ENCODE measurements at regions not wholly inside any gene's neighbourhood (a gene's known extent, or its start where the extent isn't known, plus 50 kb on each side); places are given as distances from the start of the nearest gene placed in this dataset.

DNA sequence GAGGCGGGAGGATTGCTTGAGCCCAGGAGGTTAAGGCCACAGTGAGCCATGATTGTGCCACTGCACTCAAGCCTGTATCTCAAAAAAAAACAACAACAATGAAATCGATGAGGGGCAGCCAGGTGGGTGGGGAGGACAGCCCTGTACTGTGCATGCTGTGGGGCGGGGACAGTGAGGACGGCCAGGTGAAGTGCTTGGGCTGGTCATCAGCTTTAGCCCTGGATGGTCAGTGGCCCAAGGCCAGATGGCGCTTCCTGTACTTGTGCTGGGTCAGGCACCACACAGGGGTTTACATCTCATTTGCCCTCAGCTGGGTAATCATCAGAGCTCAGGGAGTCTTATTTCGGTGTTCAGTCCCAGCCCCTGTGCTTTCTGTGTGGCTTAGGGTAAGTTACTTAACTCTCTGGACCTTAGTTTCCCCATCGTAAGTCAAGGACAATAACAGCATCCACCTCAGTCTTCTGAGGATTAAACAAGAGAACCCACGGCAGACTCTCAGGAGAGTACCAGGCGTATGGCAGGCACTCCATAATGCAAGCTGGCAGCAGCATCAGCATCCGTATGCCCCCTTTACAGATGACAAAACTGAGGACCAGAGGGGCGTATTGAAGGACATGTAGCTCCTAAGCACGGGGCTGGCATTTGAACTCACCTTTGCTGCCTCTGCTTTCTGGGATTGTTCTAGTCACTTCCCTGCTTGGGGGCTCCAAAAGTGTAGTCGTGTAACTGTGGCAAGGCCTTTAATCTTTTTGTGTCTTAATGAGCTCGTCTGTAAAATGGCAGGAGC lies 71.9 kb downstream of the SLC25A47 start:
- Histone ChIP-seq H3K36me3 (no peaks in the 10 kb centered on the region), H3K4me3 (no peak overlapping the region), H3K9me3 (no peaks in the 10 kb centered on the region), H3K27me3 (no peaks in the 10 kb centered on the region)
- no peak for DNase-seq

DNA sequence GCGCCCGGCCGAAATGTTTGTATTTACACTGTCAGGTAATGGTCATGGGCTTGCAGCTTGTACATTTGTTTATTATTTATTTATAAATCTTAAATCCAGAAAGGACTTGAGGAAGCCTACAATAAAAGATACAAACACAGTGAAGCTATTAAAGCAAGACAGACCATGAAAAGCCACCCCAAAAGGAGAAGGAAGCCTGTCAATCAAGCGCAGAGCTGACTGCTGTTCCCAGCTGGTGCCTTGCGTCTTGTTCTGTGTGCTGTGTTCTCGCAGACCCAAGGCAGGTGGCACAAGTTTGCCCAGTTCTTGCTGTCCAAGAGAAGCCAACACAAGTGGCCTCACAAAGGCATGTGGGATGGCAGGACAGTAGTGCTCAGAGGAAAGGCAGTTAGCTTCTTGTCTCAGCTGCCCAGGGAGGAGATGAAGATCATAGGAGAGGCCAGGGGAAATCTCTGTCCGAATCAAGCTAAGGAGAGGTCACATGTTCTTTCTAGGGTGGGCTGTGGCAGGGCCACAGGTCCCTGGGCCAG lies 73.2 kb downstream of the SLC25A47 start:
- H3K9me3 ChIP-seq: no peaks in the 10 kb centered on the region
- H3K36me3 ChIP-seq: no peaks in the 10 kb centered on the region
- DNase-seq: no peak
- no peaks in the 10 kb centered on the region for H3K27me3 ChIP-seq
- no peak overlapping the region for H3K4me3 ChIP-seq

DNA sequence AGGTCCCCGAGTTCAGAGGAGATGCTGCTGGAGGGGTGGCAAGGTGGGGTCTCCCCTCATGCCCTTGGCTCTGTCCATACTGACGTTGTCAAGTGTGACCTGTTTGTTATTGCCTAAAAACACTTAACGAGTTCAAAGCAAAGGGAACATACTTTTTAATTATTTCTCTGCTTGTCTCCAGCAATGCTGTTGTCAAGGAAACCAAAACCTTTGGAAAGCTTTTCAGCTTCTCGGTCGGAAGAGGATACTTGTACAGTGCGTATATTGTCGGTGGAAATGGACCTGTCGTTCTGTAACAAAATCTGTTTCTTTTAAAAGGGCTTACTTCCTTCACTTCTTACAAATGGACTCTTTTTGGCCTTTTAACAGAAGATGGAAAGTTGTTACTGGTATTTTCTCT lies 73.9 kb downstream of the SLC25A47 start:
- no peak for DNase-seq
- no peak overlapping the region for H3K4me3 ChIP-seq
- H3K27me3 ChIP-seq: no peaks in the 10 kb centered on the region
- no peaks in the 10 kb centered on the region for H3K9me3 ChIP-seq
- H3K36me3 ChIP-seq: no peaks in the 10 kb centered on the region

DNA sequence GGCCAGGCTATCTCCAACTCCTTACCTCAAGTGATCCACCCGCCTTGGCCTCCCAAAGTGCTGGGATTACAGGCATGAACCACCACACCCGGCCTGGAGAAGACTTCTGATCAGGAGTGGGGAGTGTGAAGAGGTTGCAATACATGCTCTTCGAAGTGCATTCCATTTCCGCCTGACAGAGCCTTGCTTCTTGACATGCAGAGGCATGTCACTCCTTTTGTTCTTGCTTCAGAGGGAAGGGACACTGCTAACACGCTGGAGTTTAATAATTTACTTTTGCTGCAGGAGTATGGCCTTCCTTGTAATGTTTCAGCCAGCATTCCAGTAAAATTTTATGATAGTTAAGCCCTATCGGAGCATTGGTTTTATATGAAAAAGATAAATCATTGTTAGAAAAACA lies 74.9 kb downstream of the SLC25A47 start:
- Histone ChIP-seq H3K9me3 (no peaks in the 10 kb centered on the region), H3K4me3 (no peak overlapping the region), H3K27me3 (no peaks in the 10 kb centered on the region), H3K36me3 (no peaks in the 10 kb centered on the region)
- no peak for DNase-seq

DNA sequence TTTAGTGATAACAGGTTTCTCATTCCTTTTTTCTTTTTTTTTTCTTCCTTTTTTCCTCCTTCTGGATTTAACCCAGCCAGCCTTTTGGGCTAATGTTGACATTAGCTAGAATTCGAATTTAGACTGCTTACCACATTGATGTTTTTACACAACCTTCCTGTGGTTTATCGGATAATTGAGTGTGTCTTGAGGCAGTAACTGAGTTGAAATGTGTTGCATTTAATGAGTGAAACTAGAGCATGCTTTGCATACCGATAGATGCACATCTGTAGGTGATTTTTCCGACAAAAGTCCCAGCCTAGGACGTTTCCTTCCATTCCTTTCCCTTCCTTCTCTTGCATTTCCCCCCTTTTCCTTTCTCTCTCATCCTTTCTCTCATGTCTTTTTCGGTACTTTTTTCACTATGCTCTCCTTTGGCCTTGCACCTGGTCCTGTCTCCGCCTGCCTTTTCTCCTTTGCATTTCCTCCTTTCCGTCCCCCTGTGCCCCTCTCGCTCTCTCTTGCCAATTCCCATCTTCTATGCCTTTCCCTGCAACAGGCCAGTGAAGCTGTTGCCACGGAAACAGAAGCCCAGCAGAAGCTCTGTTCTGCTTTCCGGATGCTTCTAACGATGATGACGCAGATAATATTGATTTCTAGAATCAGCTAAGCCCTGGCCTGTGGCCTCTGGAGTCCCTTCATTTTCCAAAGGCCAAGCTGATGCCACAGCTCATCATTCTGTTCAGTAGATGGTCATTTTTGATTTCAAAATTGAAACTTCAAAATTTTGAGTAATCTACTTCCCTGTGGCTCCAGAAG lies 76.1 kb downstream of the SLC25A47 start:
- Histone ChIP-seq H3K36me3 (no peaks in the 10 kb centered on the region), H3K4me3 (no peak overlapping the region), H3K9me3 (no peaks in the 10 kb centered on the region), H3K27me3 (no peaks in the 10 kb centered on the region)
- DNase-seq: no peak

DNA sequence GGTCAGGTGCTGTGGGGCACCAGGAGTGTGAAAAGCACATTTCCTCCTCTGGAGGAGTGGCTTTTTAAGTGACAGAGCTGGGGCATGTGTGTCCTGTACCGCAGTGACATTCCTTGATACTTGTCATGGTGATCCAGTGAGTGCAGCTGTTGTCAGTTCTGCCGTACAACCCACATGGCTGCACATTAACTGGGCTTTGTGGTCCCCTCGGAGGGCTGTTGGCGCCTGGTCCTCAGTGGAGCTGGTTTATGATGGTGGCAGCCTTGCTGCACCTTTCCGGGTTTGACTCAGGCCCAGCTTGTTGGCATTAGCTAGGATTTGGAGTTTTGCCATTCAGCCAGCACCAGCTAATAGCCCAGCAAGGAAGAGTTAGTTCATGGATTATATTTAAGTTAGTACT lies 77.0 kb downstream of the SLC25A47 start:
- H3K4me3 ChIP-seq: no peak overlapping the region
- H3K9me3 ChIP-seq: no peaks in the 10 kb centered on the region
- H3K36me3 ChIP-seq: no peaks in the 10 kb centered on the region
- DNase-seq: no peak
- H3K27me3 ChIP-seq: no peaks in the 10 kb centered on the region

DNA sequence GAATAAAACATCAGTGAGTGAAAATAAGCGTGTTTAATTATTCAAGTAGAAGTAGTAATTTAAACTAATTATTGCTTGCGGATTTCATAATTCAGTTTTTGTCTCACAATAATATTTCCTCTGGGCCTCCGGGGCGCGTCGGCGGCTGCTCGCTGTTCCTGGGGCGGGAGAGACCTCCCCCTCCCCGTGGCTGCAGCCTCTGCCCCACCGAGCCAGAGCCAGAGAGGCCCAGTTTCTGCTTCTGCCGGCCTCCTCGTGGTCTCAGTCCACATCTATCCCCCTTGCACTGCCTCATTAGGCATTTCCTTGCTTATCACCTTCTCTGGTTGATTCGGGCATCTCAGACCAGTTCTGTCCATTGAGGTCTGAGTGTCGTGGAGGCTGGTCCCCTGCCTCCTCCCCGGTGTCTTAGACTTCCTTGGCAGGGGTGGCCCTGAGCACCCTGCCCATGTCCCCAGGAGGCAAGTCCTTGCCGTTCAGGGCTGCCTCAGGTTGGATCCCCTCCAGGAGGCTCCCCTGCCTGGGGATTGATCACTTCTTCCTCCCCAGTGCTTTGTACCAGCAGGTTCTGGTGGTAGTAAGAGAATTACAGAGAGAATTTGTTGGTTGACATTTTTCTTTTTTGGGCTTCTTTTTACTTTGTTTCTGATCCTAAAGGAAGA lies 78.0 kb downstream of the SLC25A47 start:
- Histone ChIP-seq H3K4me3 (no peak overlapping the region), H3K9me3 (no peaks in the 10 kb centered on the region), H3K36me3 (no peaks in the 10 kb centered on the region), H3K27me3 (no peaks in the 10 kb centered on the region)
- no peak for DNase-seq

DNA sequence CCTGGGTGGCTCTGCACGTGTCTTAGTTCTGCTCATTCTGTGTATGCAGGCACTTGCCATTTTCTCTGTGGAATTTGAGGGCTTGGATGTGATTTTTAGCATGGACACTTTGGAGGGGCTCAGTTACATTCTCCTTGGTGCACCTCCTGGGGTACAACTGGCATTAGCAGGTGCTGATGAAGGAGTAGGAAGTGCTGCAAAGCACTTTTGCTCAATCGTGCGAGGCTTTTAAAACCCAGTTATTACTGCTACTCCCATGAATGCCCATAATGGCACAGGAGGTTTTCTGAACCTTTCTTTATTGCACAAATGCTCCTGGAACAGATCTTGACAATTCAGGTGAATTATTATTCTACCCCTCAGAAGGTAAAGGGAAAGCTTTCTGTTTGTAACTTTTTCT lies 78.7 kb downstream of the SLC25A47 start:
- Histone ChIP-seq H3K9me3 (no peaks in the 10 kb centered on the region), H3K36me3 (no peaks in the 10 kb centered on the region), H3K4me3 (no peak overlapping the region), H3K27me3 (no peaks in the 10 kb centered on the region)
- no peak for DNase-seq

DNA sequence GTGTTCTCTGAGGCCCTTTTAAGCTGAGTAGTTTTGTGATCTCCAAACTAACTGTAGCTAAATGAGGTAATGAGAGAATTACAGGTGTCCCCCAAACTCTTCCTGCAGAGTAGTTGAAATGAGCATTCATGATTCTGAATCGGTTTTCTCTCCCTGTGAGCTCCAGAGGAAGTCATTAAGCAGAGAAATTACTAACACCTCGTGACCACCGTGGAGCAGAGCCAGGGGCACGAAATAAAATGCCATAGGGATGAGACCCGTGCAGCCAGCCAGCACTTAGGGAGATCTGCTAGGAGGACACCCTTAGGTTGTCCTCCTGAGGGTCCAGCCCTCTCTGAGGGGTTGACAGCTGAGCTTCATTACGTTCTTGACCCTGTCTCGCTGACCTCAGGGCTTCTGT lies 79.5 kb downstream of the SLC25A47 start:
- Histone ChIP-seq H3K36me3 (no peaks in the 10 kb centered on the region), H3K9me3 (no peaks in the 10 kb centered on the region), H3K4me3 (no peak overlapping the region), H3K27me3 (no peaks in the 10 kb centered on the region)
- DNase-seq: no peak

DNA sequence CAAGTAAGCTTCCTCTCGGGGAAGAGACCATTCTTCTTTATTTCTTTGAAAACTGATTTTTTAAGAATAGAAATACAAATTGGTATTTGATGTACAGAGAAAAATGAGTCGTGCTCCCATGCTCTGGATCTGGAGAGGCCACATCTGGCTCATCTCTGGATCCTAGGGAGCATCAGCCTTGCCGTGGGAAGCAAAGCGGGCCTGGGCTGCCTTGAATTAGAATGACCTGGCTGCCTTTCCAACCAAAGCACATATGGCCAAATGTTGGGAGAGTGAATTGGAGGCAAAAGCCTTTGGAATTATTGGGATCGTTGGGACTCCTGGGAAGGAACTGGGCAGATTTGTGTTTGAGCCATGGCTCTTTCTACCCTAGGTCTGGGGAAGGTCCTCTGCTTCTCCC lies 80.0 kb downstream of the SLC25A47 start:
- H3K4me3 ChIP-seq: no peak overlapping the region
- H3K9me3 ChIP-seq: no peaks in the 10 kb centered on the region
- no peaks in the 10 kb centered on the region for H3K36me3 ChIP-seq
- H3K27me3 ChIP-seq: no peaks in the 10 kb centered on the region
- DNase-seq: no peak

DNA sequence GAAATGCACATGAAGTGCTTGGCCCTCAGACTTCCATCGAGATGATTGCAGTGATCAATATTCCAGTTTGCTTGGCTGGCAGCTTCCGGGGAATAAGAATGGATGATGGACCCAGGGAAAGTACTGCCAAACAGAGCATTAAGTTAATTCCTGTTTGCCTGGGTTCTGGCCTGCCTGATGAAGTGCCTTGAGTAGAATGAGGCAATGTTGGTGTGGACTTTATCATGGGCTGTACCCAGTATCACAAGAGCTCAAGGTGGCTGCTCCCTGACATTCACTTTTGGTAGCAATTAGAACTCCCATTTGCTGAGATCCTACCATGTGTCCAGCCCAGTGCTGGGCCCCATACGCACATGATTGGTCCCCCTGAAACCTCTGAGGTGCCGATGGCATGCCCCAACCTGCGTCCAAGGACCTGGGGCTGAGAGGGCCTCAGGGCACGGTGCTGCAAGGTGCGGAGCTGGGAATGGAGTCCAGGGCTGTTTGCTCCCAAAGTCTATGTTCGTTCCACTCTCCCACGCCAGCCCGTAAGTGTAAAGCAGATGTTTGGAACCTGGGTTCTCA lies 80.7 kb downstream of the SLC25A47 start:
- Histone ChIP-seq H3K9me3 (no peaks in the 10 kb centered on the region), H3K4me3 (no peak overlapping the region), H3K36me3 (no peaks in the 10 kb centered on the region), H3K27me3 (no peaks in the 10 kb centered on the region)
- no peak for DNase-seq

DNA sequence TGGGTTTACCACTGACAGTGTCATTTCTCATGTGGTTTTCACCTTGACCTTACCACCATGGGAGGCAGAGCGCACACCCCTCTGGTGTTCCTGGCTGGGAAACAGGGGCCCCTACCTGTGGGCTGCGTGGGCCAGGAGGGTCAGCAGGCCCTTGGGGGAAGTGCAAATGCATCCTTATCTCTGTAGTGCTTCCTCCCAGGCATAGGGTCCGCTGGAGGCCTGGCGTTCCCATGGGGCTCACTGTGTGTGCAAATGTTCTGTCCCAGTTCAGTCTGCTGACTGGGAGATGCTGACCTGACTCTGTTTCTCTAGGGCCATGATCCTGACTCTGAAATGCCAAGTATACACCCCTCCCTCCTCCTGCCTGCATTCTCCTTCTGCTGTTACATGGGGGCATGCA lies 81.3 kb downstream of the SLC25A47 start:
- no peaks in the 10 kb centered on the region for H3K9me3 ChIP-seq
- no peaks in the 10 kb centered on the region for H3K27me3 ChIP-seq
- no peak overlapping the region for H3K4me3 ChIP-seq
- H3K36me3 ChIP-seq: no peaks in the 10 kb centered on the region
- DNase-seq: no peak

DNA sequence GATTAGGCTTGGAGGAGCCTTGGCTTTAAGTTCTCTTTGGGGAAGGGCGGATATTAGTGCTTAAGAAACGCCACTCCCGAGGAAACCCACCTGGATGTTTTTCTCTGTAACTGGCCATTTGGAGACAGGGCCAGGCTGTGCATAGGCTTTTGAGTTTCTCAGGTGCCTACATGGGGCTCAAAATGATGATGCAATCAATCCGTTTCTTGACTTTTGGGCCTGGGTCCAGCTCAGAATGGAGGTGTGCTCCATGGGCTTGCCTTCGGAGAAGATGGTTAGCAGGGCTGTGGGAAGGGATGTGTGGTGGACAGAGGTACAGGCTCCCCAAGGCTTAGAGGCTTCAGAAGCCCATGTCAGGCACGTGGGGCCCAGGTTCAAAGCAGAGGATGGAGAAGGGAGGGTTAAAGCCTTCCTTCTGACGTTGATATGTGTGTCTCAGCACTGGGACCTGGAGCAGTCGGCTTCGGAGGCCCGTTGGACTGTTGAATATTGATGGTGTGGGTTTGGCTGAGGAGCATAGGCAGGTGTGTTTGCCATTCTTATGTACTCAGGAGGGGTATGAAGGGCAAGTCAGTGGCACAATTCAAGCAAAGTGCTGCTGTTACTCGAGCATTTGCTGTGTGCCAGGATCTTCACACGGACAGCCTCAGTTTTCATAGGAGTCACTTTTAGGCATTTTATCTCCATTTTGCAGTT lies 82.8 kb downstream of the SLC25A47 start:
- Histone ChIP-seq H3K27me3 (no peaks in the 10 kb centered on the region), H3K9me3 (no peaks in the 10 kb centered on the region), H3K4me3 (no peak overlapping the region), H3K36me3 (no peaks in the 10 kb centered on the region)
- no peak for DNase-seq

DNA sequence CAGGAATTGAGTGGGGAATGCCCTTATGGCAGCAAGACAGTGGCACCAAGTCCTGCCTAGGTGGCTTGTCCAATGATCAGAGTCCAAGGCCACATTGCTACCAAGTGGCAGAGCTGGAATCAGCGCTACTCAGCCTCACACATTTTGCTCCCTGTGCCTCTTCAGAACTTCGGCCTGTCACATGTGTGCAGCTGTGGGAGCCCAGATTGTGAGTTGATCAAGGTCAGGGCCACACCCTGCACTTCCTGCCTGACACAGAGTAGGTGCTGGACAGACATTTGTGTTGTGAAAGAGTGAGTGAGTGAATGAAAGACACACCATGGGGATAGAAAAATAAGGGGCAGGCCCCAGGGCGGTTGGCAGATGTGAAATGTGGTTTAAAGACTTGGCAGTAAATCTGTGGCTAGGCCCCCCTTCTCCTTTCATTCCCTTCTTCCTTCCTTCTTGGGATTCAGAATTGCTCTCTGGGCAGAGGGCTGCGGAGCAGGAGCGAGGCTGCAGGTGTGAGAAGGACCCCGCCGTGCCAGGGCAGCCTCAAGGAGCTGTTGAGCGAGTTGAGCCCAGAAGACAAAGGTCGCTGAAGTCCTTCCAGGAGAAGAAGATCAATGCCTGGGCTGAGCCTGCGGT lies 83.5 kb downstream of the SLC25A47 start:
- H3K4me3 ChIP-seq: no peak overlapping the region
- no peaks in the 10 kb centered on the region for H3K36me3 ChIP-seq
- no peaks in the 10 kb centered on the region for H3K9me3 ChIP-seq
- H3K27me3 ChIP-seq: no peaks in the 10 kb centered on the region
- DNase-seq: no peak

DNA sequence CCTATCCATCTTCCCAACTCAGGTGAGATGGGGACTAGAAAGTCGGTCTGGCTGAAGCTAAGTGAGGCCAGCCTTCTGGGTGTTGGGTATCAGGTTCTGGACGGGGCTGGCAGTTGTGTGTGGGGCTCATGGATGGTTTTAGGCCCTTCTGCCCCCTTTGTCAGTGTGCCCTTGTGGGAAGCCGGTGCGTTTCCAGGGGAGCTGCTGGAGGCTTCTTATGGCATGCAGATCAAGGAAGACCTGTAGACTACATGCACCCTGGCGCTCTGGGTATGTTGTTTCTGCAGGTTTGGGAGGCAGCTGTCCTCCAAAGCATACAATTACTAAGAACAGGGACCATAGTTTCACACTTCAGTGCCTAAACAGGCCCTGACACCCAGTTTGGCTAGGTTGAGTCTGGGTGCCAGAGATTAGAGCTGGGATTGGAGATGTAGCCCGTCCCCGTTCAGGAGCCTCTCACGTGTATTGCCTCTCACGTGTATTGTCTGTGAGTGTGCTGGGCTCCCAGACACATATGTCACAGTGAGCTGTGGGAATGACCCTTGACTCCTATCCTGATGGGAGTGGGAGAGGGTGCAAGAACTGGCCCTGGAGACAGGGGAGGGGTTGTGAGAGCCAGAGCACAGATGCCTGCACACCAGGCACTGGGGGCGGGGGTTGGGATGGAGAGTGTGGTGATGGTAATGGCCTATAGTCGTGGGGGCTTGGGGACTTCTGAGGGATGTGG lies 84.4 kb downstream of the SLC25A47 start:
- H3K36me3 ChIP-seq: no peaks in the 10 kb centered on the region
- no peak for DNase-seq
- no peaks in the 10 kb centered on the region for H3K9me3 ChIP-seq
- no peaks in the 10 kb centered on the region for H3K27me3 ChIP-seq
- H3K4me3 ChIP-seq: no peak overlapping the region
